ENCODE measurements at regions not wholly inside any gene's neighbourhood (a gene's known extent, or its start where the extent isn't known, plus 50 kb on each side); places are given as distances from the start of the nearest gene placed in this dataset.

- Histone ChIP-seq H2AK9ac (replicated peaks; ENCODE audit: low read depth, low read length, poor library complexity) (no peak overlapping the region), H3K14ac (replicated peaks; ENCODE audit: low read depth, low read length) (no peak overlapping the region), H3K9me1 (ENCODE audit: insufficient read depth, low read length) (no peaks in the 10 kb centered on the region), H4K5ac (ENCODE audit: low read depth, low read length) (no peak overlapping the region), H3K4me3 (ENCODE audit: insufficient read depth, low read depth, low read length) (no peak overlapping the region), H2AFZ (replicated peaks; ENCODE audit: low read length, poor library complexity) (no peak overlapping the region), H4K8ac (ENCODE audit: low read depth in 2 of 2, low read length in 2 of 2) (no peak overlapping the region), H3K79me1 (ENCODE audit: low read depth in 1 of 2, low read length in 2 of 2) (no peaks in the 10 kb centered on the region), H3K4me2 (ENCODE audit: low read depth, low read length) (no peak overlapping the region), H2BK20ac (ENCODE audit: low read depth, low read length) (no peak overlapping the region), H4K20me1 (ENCODE audit: insufficient read depth, low read length) (no peaks in the 10 kb centered on the region), H2BK15ac (ENCODE audit: low read depth, low read length) (no peak overlapping the region), H3K18ac (ENCODE audit: low read depth, low read length) (no peak overlapping the region), H3K9me3 (ENCODE audit: control insufficient read depth, insufficient read depth, low read length) (peaks cover 2% of the 10 kb centered on the region), H3K36me3 (ENCODE audit: control insufficient read depth, insufficient read depth, low read length) (no peaks in the 10 kb centered on the region), H3K4ac (ENCODE audit: low read depth, low read length) (no peak overlapping the region), H2BK120ac (ENCODE audit: low read depth, low read length) (no peak overlapping the region), H3K56ac (ENCODE audit: extremely low read depth, insufficient read depth, low read length) (no peak overlapping the region), H3K27me3 (ENCODE audit: control insufficient read depth, insufficient read depth, low read length) (no peaks in the 10 kb centered on the region), H2BK5ac (ENCODE audit: low read depth, low read length, poor library complexity, severe bottlenecking) (no peak overlapping the region), H3K9ac (ENCODE audit: low read depth, low read length) (no peak overlapping the region), H4K91ac (ENCODE audit: insufficient read depth, low read depth, low read length) (no peak overlapping the region), H3K27ac (ENCODE audit: insufficient read depth, low read length) (no peak overlapping the region), H3K23ac (ENCODE audit: low read depth, low read length) (no peak overlapping the region), H3K4me1 (ENCODE audit: control insufficient read depth, insufficient read depth, low read length) (peaks cover 5% of the 10 kb centered on the region), H2AK5ac (ENCODE audit: low read depth, low read length) (no peak overlapping the region)
- intact Hi-C loops (cut with micrococcal nuclease) = no loop called here
- no TSS peak for BruUV-seq (replicated peaks)
- DNase-seq (no peak), ATAC-seq (ENCODE audit: low read depth) (no peak)
- dilution Hi-C loops (cut with HindIII; ENCODE audit: low sequenced_read_pairs, unreplicated experiment) = no loop called here
- ChIA-PET POLR2A (ENCODE audit: unreplicated experiment) (no interaction called here), CTCF (no interaction called here)
- TF ChIP-seq CHD1 (IDR thresholded peaks at IDR 0.05; ENCODE audit: low read depth, low read length) = no peak
- TF ChIP-seq RAD21 (IDR thresholded peaks at IDR 0.05; ENCODE audit: low read length) = no peak
- no peak for TF ChIP-seq CEBPB (IDR thresholded peaks at IDR 0.05; ENCODE audit: low read depth, low read length)
- no peak for TF ChIP-seq BHLHE40 (IDR thresholded peaks at IDR 0.05; ENCODE audit: low read depth, low read length)
- no peak for TF ChIP-seq RCOR1 (IDR thresholded peaks at IDR 0.05; ENCODE audit: insufficient replicate concordance, low read length)
- TF ChIP-seq MAFK (IDR thresholded peaks at IDR 0.05; ENCODE audit: low read depth, low read length) = no peak
- TF ChIP-seq ELK1 (IDR thresholded peaks at IDR 0.05; ENCODE audit: borderline replicate concordance, low read depth, low read length) = no peak
- no peak for TF ChIP-seq POLR2A (IDR thresholded peaks at IDR 0.05; ENCODE audit: low read depth, low read length)
- TF ChIP-seq RFX5 (IDR thresholded peaks at IDR 0.05; ENCODE audit: low read depth, low read length) = no peak
- WGBS, 2 experiments (ENCODE audit: extremely low coverage in 2 of 2, insufficient read length in 1 of 2) = no CpG with 5 or more reads among the region's 1 CpG
- in situ Hi-C loops (cut with MboI; ENCODE audit: low sequenced_read_pairs) = no loop called here
Observed at GRCh38 chr9:633461-633860, 208.0 kb upstream of the DMRT1 start.

Data from IMR-90 (cell line).